Stomach (tissue), 4 donors: ENCODE measurements at regions not wholly inside any gene's neighbourhood (a gene's known extent, or its start where the extent isn't known, plus 50 kb on each side); places are given as distances from the start of the nearest gene placed in this dataset.

Experiments
- POLR2A ChIP-seq, 4 donors: fragments of 450-650 bp; IDR thresholded peaks; one replicate each; pipeline ENCODE4 v1.6.1; 2016; ENCODE audit warnings: antibody characterized with exemption in 4 of 4, control low read depth in 2 of 4, mild to moderate bottlenecking in 1 of 4, moderate library complexity in 1 of 4
- TF ChIP-seq, protein P1 (sequence below), 7 experiments: fragments of 450-650 bp in 4 of 7; fragments of 200-600 bp in 3 of 7; sonication (generic) in 3 of 7; IDR thresholded peaks; one replicate each; pipeline ENCODE4 v1.5.1; 2016 to 2019; ENCODE audit warnings: antibody characterized with exemption in 7 of 7, control low read depth in 2 of 7, mild to moderate bottlenecking in 1 of 7

DNA sequence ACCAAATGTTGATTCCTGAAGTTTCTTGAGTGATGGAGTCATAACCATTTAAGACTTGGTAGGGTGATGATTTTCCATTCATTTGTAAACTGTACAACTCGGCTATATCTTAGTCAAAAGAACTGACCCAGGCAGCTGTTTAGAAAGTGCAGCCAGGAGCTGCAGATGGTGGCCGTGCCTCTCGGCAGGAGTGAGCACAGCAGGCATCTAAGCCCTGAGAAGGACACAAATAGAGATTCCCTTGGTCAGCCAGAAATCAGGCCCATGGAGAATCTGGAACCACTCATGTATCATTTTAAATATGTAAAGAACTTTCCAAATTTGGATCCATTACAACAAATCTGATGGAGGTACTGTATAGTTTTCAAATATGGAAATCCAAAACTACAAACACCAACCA lies 177.0 kb upstream of the AKR1E2 start:
- no peak for TF ChIP-seq POLR2A (IDR thresholded peaks at IDR 0.05)
- TF ChIP-seq, protein P1, sequence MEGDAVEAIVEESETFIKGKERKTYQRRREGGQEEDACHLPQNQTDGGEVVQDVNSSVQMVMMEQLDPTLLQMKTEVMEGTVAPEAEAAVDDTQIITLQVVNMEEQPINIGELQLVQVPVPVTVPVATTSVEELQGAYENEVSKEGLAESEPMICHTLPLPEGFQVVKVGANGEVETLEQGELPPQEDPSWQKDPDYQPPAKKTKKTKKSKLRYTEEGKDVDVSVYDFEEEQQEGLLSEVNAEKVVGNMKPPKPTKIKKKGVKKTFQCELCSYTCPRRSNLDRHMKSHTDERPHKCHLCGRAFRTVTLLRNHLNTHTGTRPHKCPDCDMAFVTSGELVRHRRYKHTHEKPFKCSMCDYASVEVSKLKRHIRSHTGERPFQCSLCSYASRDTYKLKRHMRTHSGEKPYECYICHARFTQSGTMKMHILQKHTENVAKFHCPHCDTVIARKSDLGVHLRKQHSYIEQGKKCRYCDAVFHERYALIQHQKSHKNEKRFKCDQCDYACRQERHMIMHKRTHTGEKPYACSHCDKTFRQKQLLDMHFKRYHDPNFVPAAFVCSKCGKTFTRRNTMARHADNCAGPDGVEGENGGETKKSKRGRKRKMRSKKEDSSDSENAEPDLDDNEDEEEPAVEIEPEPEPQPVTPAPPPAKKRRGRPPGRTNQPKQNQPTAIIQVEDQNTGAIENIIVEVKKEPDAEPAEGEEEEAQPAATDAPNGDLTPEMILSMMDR (IDR thresholded peaks at IDR 0.05) = no peak
